CD4-positive, alpha-beta T cell treated with Interferon alpha-2 for 1 hour (primary cell): ENCODE measurements at regions not wholly inside any gene's neighbourhood (a gene's known extent, or its start where the extent isn't known, plus 50 kb on each side); places are given as distances from the start of the nearest gene placed in this dataset.

Source experiments
- DNase-seq, 2 donors: peaks; one replicate each; pipeline ENCODE4 v3.0.0-alpha.2; 2020 to 2022

- no peak for DNase-seq
Measured at GRCh38 chrX:22396408-22396807, 123.7 kb downstream of the CBLL2 start.

- DNase-seq = no peak
Measured at GRCh38 chrX:22397566-22397965, 124.9 kb downstream of the CBLL2 start.

GRCh38 chrX:22399437-22400192 is 126.9 kb downstream of the CBLL2 start:
- DNase-seq = no peak

GRCh38 chrX:22404297-22404696 is 131.6 kb downstream of the CBLL2 start:
- no peak for DNase-seq

- DNase-seq = no peak
Measured at GRCh38 chrX:22406201-22406737, 133.6 kb downstream of the CBLL2 start.

- no peak for DNase-seq
Measured at GRCh38 chrX:22409418-22409817, 136.7 kb downstream of the CBLL2 start.

- no peak for DNase-seq
Measured at GRCh38 chrX:22424122-22424915, 151.6 kb downstream of the CBLL2 start.

- no peak for DNase-seq
Measured at GRCh38 chrX:22424919-22425318, 152.2 kb downstream of the CBLL2 start.

- DNase-seq = no peak
Measured at GRCh38 chrX:22429704-22430103, 157.0 kb downstream of the CBLL2 start.

GRCh38 chrX:22430701-22431100 is 158.0 kb downstream of the CBLL2 start:
- DNase-seq = no peak

- DNase-seq = no peak
Measured at GRCh38 chrX:22433292-22434070, 160.8 kb downstream of the CBLL2 start.

- no peak for DNase-seq
Measured at GRCh38 chrX:22445880-22446279, 173.2 kb downstream of the CBLL2 start.

- no peak for DNase-seq
Measured at GRCh38 chrX:22462959-22463358, 190.2 kb downstream of the CBLL2 start.

GRCh38 chrX:22467571-22467970 is 194.9 kb downstream of the CBLL2 start:
- no peak for DNase-seq

- no peak for DNase-seq
Measured at GRCh38 chrX:22481436-22481835, 208.7 kb downstream of the CBLL2 start.

- no peak for DNase-seq
Measured at GRCh38 chrX:22486296-22486695, 213.6 kb downstream of the CBLL2 start.

- no peak for DNase-seq
Measured at GRCh38 chrX:22516893-22517292, 244.2 kb downstream of the CBLL2 start.

- no peak for DNase-seq
Measured at GRCh38 chrX:22520128-22520828, 247.6 kb downstream of the CBLL2 start.

GRCh38 chrX:22526339-22526738 is 253.6 kb downstream of the CBLL2 start:
- no peak for DNase-seq

GRCh38 chrX:22527302-22527701 is 254.6 kb downstream of the CBLL2 start:
- DNase-seq = no peak

GRCh38 chrX:22533898-22534297 is 261.2 kb downstream of the CBLL2 start:
- no peak for DNase-seq

GRCh38 chrX:22534643-22535042 is 261.9 kb downstream of the CBLL2 start:
- DNase-seq = no peak
